GM12873 (cell line): ENCODE measurements at regions not wholly inside any gene's neighbourhood (a gene's known extent, or its start where the extent isn't known, plus 50 kb on each side); places are given as distances from the start of the nearest gene placed in this dataset.

Experiments
- TF ChIP-seq, protein P1 (sequence below): IDR thresholded peaks from 2 replicates; pipeline ENCODE4 v1.5.1; 2012; ENCODE audit warnings: low read depth, mild to moderate bottlenecking, moderate library complexity, low read length, control low read depth; ENCODE audit not compliant: insufficient read depth; ENCODE audit errors: missing control alignments

DNA sequence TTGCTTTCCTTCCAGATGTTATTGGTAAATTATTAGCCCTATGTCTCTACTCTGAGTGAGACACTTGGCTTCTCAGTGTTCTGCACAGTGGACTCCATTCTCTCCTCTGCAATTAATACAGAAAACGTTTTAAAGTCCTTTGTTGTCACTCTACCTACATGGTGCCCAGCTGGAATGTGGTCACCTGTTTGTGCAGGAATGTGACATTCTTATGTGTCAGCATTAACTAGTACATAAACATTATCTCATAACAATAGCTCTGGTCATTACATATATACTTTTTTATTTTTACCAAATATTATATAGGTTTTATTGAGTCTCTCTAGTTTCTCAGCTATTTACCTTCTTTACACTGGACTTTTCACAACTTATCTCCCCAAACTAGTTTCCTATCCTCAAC lies 147.0 kb upstream of the KCNMB2 start:
- TF ChIP-seq, protein P1, sequence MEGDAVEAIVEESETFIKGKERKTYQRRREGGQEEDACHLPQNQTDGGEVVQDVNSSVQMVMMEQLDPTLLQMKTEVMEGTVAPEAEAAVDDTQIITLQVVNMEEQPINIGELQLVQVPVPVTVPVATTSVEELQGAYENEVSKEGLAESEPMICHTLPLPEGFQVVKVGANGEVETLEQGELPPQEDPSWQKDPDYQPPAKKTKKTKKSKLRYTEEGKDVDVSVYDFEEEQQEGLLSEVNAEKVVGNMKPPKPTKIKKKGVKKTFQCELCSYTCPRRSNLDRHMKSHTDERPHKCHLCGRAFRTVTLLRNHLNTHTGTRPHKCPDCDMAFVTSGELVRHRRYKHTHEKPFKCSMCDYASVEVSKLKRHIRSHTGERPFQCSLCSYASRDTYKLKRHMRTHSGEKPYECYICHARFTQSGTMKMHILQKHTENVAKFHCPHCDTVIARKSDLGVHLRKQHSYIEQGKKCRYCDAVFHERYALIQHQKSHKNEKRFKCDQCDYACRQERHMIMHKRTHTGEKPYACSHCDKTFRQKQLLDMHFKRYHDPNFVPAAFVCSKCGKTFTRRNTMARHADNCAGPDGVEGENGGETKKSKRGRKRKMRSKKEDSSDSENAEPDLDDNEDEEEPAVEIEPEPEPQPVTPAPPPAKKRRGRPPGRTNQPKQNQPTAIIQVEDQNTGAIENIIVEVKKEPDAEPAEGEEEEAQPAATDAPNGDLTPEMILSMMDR: no peak

DNA sequence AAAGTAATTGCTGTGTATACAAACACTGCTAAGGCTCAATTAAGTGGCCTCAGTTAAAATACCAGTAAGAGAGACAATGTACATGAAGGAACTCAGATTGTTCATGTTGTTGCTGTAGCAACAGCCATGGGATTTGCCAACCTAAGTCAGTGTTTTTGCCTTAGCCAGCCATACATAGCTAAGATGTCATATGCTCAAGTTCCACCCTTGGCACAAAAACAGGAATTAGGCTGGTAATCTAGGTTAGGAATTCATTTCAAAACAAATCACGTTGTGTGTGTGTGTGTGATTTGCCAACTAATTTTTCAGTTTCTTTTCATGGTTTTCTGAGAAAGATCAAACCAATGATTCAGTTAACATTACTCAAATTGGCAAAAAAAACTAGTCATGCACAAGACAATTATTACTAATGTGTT lies 143.7 kb upstream of the KCNMB2 start:
- TF ChIP-seq, protein P1: no peak

- TF ChIP-seq, protein P1: no peak
Measured at GRCh38 chr3:178393146-178393545, 143.1 kb upstream of the KCNMB2 start.

DNA sequence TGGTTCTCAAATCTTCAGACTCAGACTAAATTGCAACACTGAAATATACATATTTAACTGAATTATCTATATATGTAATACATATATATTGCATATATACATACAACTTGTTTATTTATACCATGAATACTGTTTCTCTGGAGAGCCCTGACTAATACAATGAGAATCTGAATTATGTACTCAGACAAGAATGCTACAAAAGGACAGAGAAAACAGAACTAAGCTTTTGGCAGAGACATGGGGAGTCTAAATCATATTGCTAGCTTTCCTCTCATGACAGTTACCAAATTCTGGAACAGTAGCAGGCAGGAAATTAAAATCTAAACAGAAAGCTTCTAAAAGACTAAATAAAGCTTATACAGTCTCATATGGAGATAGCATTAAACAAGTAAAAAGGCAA lies 142.4 kb upstream of the KCNMB2 start:
- TF ChIP-seq, protein P1: no peak

- TF ChIP-seq, protein P1: no peak
Measured at GRCh38 chr3:178396318-178396717, 139.9 kb upstream of the KCNMB2 start.

DNA sequence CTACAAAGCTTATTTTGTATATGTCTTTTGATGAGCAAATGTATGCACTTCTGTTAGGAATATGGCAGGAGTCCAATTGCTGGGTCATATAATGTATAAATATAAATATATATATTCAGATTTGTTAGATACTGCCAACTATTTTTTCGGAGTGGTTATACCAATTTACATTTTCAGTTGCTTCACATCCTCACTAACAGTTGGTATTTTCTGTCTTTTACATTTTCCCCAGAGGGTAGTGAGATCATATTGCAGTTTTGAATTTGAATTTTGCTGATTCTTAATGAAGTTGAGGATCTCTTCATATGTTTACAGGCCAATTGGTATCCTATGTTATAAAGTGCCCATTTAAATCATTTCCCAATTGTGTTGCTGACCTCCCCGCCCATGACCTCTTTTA lies 139.0 kb upstream of the KCNMB2 start:
- TF ChIP-seq, protein P1: no peak

GRCh38 chr3:178397836-178398235 lies 138.4 kb upstream of the KCNMB2 start:
- TF ChIP-seq, protein P1: no peak

GRCh38 chr3:178404961-178405360 lies 131.3 kb upstream of the KCNMB2 start:
- TF ChIP-seq, protein P1: no peak
